Astrocyte (in vitro differentiated cells and primary cell): ENCODE measurements at regions not wholly inside any gene's neighbourhood (a gene's known extent, or its start where the extent isn't known, plus 50 kb on each side); places are given as distances from the start of the nearest gene placed in this dataset.
A peak's percentile ranks its signal among the peaks of the same experiment; 100 is the strongest.

Experiments
- DNase-seq: peaks from one replicate; pipeline ENCODE4 v3.0.0-alpha.2; 2010; ENCODE audit warnings: low read depth
- FAIRE-seq: peaks from 2 replicates; lab custom pipeline; 2011; peaks lifted over from hg19 to GRCh38; lab: Jason Lieb, UNC
- H2AFZ ChIP-seq: 2 replicates; pipeline ENCODE4 v1.6.0; 2012; ENCODE audit warnings: low read depth, low read length, inconsistent platforms
- H3K27ac ChIP-seq: 2 replicates; pipeline ENCODE4 v1.5.1; 2011; ENCODE audit warnings: low read depth, low read length, inconsistent platforms
- H3K27me3 ChIP-seq: 2 replicates; pipeline ENCODE4 v1.6.0; 2011; ENCODE audit warnings: low read length, inconsistent platforms; ENCODE audit not compliant: insufficient read depth
- H3K36me3 ChIP-seq: 2 replicates; pipeline ENCODE4 v1.5.1; 2011; ENCODE audit warnings: low read length, inconsistent platforms; ENCODE audit not compliant: insufficient read depth
- H3K4me1 ChIP-seq: 2 replicates; pipeline ENCODE4 v1.5.1; 2011; ENCODE audit warnings: low read length, inconsistent platforms; ENCODE audit not compliant: insufficient read depth
- H3K4me2 ChIP-seq: 2 replicates; pipeline ENCODE4 v1.6.0; 2012; ENCODE audit warnings: low read length, inconsistent platforms
- H3K4me3 ChIP-seq: 2 replicates; pipeline ENCODE4 v1.5.1; 2011; ENCODE audit warnings: low read depth, mild to moderate bottlenecking, low read length, inconsistent platforms; ENCODE audit not compliant: insufficient read depth
- H3K79me2 ChIP-seq: 2 replicates; pipeline ENCODE4 v1.6.0; 2012; ENCODE audit warnings: mild to moderate bottlenecking, low read length, inconsistent platforms; ENCODE audit not compliant: insufficient read depth
- H3K9ac ChIP-seq: 2 replicates; pipeline ENCODE4 v1.6.0; 2012; ENCODE audit warnings: mild to moderate bottlenecking, low read length, inconsistent platforms
- H3K9me3 ChIP-seq: 2 replicates; pipeline ENCODE4 v1.5.1; 2012; ENCODE audit warnings: low read depth, mild to moderate bottlenecking, low read length, inconsistent platforms; ENCODE audit not compliant: insufficient read depth
- H4K20me1 ChIP-seq: 2 replicates; pipeline ENCODE4 v1.6.0; 2012; ENCODE audit warnings: low read length, inconsistent platforms; ENCODE audit not compliant: insufficient read depth
- H3K27ac Mint-ChIP-seq: one replicate; pipeline ENCODE4 v1.8.0; 2021; ENCODE audit warnings: mild to moderate bottlenecking, mixed read lengths; ENCODE audit not compliant: unreplicated experiment
- H3K27me3 Mint-ChIP-seq: one replicate; pipeline ENCODE4 v1.8.0; 2021; ENCODE audit warnings: low read depth, mixed read lengths; ENCODE audit not compliant: unreplicated experiment
- H3K36me3 Mint-ChIP-seq: one replicate; pipeline ENCODE4 v1.8.0; 2021; ENCODE audit warnings: low read depth, mixed read lengths; ENCODE audit not compliant: unreplicated experiment
- H3K4me1 Mint-ChIP-seq: one replicate; pipeline ENCODE4 v1.8.0; 2021; ENCODE audit warnings: low read depth, mixed read lengths; ENCODE audit not compliant: unreplicated experiment
- H3K4me3 Mint-ChIP-seq: one replicate; pipeline ENCODE4 v1.8.0; 2021; ENCODE audit warnings: mild to moderate bottlenecking, moderate library complexity, mixed read lengths; ENCODE audit not compliant: unreplicated experiment
- H3K9me3 Mint-ChIP-seq: one replicate; pipeline ENCODE4 v1.8.0; 2021; ENCODE audit warnings: mild to moderate bottlenecking, mixed read lengths; ENCODE audit not compliant: unreplicated experiment
- EZH2 ChIP-seq: IDR thresholded peaks from 2 replicates; pipeline ENCODE4 v1.6.1; 2012; ENCODE audit warnings: mild to moderate bottlenecking, low read length, inconsistent platforms; ENCODE audit not compliant: insufficient read depth
- TF ChIP-seq, protein P1 (sequence below): IDR thresholded peaks from 2 replicates; pipeline ENCODE4 v1.5.1; 2011; ENCODE audit warnings: low read depth, mild to moderate bottlenecking, inconsistent platforms, low read length, moderate library complexity; ENCODE audit not compliant: insufficient read depth

DNA sequence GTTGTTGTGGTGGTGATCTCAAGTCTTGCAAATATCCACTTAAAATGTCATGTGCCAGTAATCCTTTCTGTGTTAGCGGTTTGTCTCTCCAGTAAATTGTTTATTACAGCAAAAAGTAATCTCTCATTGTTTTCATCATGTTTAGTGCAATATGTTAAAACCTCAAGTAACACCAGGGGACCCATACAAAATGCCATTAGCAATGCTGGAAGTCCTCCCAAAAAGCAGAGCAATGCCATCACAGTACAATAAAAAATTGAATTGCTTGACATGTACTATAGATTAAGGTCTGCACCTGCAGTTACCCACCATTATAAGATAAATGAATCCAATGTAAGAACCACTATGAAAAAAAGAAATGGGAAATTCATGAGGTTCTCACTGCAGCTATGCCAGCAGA is 1606.5 kb downstream of the BRINP3 start:
- no peak overlapping the region for H3K27ac Mint-ChIP-seq
- H3K4me3 Mint-ChIP-seq, result no peak overlapping the region
- no peaks in the 10 kb centered on the region for H3K27me3 ChIP-seq
- no peak overlapping the region for H3K4me2 ChIP-seq
- H3K36me3 Mint-ChIP-seq, result no peaks in the 10 kb centered on the region
- TF ChIP-seq, protein P1, sequence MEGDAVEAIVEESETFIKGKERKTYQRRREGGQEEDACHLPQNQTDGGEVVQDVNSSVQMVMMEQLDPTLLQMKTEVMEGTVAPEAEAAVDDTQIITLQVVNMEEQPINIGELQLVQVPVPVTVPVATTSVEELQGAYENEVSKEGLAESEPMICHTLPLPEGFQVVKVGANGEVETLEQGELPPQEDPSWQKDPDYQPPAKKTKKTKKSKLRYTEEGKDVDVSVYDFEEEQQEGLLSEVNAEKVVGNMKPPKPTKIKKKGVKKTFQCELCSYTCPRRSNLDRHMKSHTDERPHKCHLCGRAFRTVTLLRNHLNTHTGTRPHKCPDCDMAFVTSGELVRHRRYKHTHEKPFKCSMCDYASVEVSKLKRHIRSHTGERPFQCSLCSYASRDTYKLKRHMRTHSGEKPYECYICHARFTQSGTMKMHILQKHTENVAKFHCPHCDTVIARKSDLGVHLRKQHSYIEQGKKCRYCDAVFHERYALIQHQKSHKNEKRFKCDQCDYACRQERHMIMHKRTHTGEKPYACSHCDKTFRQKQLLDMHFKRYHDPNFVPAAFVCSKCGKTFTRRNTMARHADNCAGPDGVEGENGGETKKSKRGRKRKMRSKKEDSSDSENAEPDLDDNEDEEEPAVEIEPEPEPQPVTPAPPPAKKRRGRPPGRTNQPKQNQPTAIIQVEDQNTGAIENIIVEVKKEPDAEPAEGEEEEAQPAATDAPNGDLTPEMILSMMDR, result no peak
- TF ChIP-seq EZH2, result no peak
- no peak overlapping the region for H3K4me3 ChIP-seq
- H3K4me1 ChIP-seq, result no peaks in the 10 kb centered on the region
- no peak overlapping the region for H2AFZ ChIP-seq
- no peak overlapping the region for H3K27ac ChIP-seq
- no peaks in the 10 kb centered on the region for H4K20me1 ChIP-seq
- H3K9me3 Mint-ChIP-seq, result no peaks in the 10 kb centered on the region
- no peaks in the 10 kb centered on the region for H3K79me2 ChIP-seq
- H3K4me1 Mint-ChIP-seq, result no peaks in the 10 kb centered on the region
- DNase-seq (no peak), FAIRE-seq (no peak)
- H3K9ac ChIP-seq, result no peak overlapping the region
- H3K36me3 ChIP-seq, result no peaks in the 10 kb centered on the region
- H3K27me3 Mint-ChIP-seq, result no peaks in the 10 kb centered on the region
- no peaks in the 10 kb centered on the region for H3K9me3 ChIP-seq

DNA sequence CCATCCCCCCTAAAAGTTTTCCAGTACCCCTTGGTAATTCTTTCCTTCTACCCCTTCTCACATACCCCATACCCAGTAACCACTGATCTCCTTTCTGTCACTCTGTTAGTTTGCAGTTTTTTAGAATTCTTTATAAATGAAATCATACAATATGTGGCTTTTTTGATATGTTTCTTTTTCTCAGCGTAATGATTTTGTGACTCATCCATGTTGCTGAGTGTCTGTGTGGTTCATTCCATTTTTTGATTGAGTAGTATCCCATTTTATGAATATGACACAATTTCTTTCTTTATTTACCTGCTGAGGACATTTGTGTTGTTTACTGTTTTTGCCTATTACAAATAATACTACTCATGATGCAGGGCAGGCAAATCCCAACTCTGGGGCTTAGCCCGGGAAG is 1605.3 kb downstream of the BRINP3 start:
- no peak for TF ChIP-seq EZH2
- TF ChIP-seq, protein P1, result no peak
- H3K4me3 ChIP-seq, result no peak overlapping the region
- no peak for FAIRE-seq
- H3K79me2 ChIP-seq, result no peaks in the 10 kb centered on the region
- H3K9me3 ChIP-seq, result no peaks in the 10 kb centered on the region
- no peak overlapping the region for H3K27ac ChIP-seq
- Mint-ChIP-seq H3K9me3 (no peaks in the 10 kb centered on the region), H3K27ac (peak overlapping the region; percentile 48), H3K4me1 (no peaks in the 10 kb centered on the region), H3K36me3 (no peaks in the 10 kb centered on the region), H3K27me3 (no peaks in the 10 kb centered on the region), H3K4me3 (no peak overlapping the region)
- H3K36me3 ChIP-seq, result no peaks in the 10 kb centered on the region
- H3K27me3 ChIP-seq, result no peaks in the 10 kb centered on the region
- H3K9ac ChIP-seq, result no peak overlapping the region
- H3K4me2 ChIP-seq, result no peak overlapping the region
- peak; percentile 12 for DNase-seq
- no peaks in the 10 kb centered on the region for H4K20me1 ChIP-seq
- H3K4me1 ChIP-seq, result no peaks in the 10 kb centered on the region
- H2AFZ ChIP-seq, result no peak overlapping the region

DNA sequence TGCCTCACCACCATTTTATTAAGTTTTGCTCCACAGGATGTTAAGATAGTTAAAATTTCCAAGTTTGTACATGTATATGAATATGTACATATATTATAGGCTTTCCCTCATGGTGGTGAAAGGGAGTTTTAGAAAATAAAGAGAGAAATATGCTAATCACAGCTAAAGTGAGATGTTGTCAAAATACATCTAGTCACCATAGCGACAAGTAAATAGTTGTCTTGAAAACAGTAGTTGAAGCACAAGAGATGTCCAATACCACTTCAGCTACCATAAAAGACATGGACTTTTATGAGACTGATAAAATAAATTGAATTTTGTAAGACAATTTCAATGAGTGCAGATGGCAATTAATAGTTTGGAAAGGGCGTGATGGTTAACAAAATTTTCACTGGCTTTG is 1600.0 kb downstream of the BRINP3 start:
- no peaks in the 10 kb centered on the region for H3K4me1 Mint-ChIP-seq
- no peaks in the 10 kb centered on the region for H3K36me3 Mint-ChIP-seq
- DNase-seq (no peak), FAIRE-seq (no peak)
- H3K4me3 ChIP-seq, result no peak overlapping the region
- H3K4me3 Mint-ChIP-seq, result no peak overlapping the region
- no peaks in the 10 kb centered on the region for H3K9me3 ChIP-seq
- no peaks in the 10 kb centered on the region for H4K20me1 ChIP-seq
- no peak overlapping the region for H3K4me2 ChIP-seq
- H3K9me3 Mint-ChIP-seq, result no peaks in the 10 kb centered on the region
- no peak overlapping the region for H2AFZ ChIP-seq
- H3K4me1 ChIP-seq, result no peaks in the 10 kb centered on the region
- no peaks in the 10 kb centered on the region for H3K27me3 Mint-ChIP-seq
- H3K27ac ChIP-seq, result no peak overlapping the region
- no peaks in the 10 kb centered on the region for H3K27me3 ChIP-seq
- H3K36me3 ChIP-seq, result no peaks in the 10 kb centered on the region
- no peaks in the 10 kb centered on the region for H3K79me2 ChIP-seq
- peak overlapping the region; percentile 50 for H3K27ac Mint-ChIP-seq
- TF ChIP-seq EZH2, result no peak
- TF ChIP-seq, protein P1, result no peak
- H3K9ac ChIP-seq, result no peak overlapping the region
